HG02943 (cell line): ENCODE measurements at regions not wholly inside any gene's neighbourhood (a gene's known extent, or its start where the extent isn't known, plus 50 kb on each side); places are given as distances from the start of the nearest gene placed in this dataset.
"Not testable (repeated sequence)": the region's sequence is repeated elsewhere in the genome, so short reads cannot be mapped to it uniquely, and the experiment has no call there.

Experiments
- ATAC-seq: cut with Tn5 transposase; IDR thresholded peaks from one replicate; pipeline ENCODE4 v1.9.1; 2021; ENCODE audit warnings: mild to moderate bottlenecking, low read depth, moderate library complexity; ENCODE audit not compliant: unreplicated experiment

DNA sequence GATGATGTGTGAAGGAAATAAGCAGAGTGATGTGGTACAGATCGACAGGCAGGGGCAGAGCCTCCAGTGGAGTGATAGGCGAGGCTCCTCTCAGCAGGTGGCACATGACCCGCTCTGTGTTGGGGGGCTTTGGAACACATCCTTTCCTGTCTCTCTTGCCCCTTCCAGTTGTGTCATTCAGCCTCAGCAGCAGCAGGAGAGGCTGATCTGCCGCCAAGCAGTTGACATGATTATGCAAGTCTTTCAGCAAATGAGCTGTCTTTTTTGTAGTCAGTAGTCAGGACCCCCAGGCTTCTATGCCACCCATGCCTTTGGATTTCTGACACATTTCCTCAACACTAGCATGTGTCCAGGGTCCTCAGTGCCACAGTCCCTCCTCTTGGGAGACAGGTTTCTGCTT, 307.1 kb upstream of the C1orf174 start:
- no peak for ATAC-seq

DNA sequence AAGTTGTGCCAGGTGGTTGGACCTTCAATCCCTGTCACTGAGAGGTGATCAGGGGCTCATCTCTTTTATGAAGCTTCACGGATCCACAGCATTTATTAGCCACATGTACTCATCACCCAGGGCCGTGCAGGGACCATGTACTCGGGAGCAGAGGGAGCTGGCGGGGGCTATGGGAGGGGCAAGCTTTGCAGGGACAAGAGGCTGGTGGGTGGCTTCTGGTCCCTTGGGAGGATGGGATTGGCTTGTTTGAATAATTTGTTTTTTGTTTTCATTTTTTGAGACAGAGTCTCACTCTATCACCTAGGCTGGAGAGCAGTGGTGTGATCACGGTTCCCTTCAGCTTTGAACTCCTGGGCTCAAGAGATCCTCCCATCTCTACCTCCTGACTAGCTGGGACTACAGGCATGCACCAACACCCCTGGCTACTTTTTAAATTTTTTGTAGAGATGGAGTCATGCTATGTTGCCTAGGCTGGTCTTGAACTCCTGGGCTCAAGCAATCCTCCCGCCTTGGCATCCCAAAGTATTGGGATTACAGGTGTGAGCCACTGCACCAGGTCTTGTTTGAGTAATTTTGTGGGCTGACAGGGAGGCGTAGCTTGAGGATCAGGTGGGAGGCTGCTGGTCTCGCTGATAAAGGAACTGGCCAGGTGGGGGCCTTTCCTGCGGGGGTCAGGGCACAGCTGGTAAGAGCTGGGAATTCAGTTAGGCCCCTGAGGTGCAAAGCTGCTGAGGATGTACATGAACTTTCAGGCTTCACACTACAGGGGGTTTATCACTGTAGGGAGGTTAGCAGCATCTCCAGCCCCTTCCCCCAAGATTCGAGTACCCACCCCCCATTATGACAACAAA, 308.0 kb upstream of the C1orf174 start:
- ATAC-seq: no peak

DNA sequence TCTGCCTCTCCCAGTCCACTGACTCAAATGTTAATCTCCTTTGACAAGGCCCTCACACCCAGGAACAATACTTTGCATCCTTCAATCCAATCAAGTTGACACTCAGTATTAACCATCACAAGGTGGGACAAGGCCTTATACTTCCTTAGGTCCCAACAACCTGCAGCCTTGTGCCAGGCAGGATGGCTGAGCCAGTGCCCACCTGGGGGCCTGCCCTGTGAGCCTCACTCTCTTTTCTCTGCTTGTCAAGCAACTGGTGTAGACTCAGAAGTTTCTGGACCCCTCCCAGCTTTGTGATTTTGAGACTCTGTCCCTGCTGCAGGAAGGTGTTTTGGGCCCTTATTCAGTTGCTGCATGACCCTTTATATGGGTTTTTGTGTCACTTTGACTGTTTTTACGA, 310.0 kb upstream of the C1orf174 start:
- no peak for ATAC-seq

DNA sequence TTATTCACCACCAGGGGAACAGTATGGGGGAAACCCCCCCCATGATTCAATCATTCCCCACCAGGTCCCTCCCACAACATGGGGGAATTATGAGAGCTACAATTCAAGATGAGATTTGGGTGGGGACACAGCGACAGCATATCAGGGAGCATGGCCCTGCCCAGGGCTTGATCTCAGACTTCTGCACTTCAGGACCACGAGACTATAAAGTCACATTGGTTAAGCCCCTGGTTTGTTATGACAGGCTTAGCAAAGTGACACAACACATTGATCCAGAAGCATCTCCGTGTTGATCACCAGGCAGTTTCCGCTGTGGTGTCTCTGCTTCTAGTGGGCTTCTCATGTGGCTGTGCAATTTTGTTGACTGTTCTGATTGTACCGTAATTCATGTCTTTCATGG, 312.7 kb upstream of the C1orf174 start:
- no peak for ATAC-seq

DNA sequence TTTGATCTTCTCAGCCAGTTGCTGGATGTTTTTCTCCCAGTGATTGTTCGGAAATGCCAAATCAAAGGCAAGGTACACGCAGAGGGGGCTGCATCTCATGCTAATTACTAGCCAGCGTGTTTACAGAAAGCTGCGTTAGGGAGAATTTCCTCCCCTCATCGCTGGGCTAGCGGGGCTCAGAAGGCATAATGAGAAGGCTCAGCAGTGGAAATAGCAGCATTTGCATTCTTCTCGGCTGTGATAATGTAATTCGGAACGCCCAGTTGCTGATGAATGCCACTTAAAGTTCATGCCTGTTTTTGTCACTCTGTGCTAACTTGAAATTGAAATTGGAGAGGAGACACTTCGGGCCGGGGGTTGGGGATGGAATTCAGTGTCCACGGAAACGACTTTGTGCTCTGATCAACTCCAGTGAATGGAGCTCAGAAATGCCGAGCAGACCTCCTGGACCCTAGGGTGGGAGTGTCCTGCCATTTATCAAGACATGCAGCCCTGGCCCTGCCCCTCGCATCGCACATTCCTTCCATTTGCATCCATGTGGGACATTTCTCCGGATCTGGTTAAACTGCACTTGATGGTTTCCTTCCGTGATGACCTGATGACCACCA, 313.4 kb upstream of the C1orf174 start:
- no peak for ATAC-seq

DNA sequence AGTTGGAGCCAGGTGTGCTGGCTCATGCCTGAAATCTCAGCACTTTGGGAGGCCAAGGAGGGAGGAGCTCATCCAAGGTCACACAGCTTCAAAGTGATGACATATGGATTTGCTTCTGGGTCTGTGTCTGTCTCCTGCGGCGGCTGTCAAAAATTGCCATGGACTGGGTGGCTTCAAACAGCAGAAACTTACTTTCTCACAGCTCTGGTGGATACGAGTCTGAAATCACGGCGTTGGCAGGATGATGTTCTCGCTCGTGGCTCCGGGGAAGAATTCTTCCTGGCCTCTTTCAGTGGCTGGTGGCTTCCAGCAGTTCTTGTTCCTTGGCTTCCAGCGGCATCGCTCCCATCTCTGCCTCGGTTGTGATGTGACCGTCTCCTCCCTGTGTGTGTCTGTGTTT, 314.8 kb upstream of the C1orf174 start:
- ATAC-seq: no peak

DNA sequence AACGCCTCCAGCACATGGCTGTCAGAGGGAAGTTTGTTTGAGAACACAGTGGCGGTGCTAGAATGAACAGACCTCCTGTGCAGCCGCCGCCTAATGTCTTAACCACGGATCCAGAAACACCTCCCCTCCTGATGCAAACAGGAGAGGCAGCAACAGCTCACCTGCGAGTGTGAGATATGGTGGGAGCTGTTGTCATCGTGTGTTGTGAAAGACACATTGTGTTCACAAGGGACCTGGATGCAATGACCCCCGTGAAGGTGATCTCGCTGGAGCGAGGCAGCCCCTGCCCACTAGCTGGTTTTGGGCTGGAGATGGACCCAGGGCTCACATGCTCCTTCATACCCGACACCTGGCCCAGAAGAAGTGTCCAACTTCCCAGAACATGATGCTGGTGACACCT, 315.3 kb upstream of the C1orf174 start:
- no peak for ATAC-seq

DNA sequence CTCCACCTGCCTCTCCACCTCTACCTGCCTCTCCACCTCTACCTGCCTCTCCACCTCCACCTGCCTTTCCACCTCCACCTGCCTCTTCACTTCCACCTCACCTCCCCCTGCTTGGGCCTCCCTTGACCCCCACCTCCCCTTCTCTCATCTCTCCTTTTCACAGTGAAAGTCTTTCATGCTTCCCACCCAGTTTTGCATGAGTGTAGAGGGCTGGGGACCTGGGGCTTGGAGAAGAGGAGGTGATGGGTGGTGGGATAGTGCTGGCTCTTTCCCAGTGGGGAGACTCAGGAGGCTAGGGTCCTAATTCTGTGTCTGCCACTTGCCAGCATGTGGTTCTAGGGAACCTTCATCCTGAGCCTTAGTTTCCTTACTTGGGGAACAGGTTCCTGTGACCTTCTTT, 316.2 kb upstream of the C1orf174 start:
- ATAC-seq: no peak

DNA sequence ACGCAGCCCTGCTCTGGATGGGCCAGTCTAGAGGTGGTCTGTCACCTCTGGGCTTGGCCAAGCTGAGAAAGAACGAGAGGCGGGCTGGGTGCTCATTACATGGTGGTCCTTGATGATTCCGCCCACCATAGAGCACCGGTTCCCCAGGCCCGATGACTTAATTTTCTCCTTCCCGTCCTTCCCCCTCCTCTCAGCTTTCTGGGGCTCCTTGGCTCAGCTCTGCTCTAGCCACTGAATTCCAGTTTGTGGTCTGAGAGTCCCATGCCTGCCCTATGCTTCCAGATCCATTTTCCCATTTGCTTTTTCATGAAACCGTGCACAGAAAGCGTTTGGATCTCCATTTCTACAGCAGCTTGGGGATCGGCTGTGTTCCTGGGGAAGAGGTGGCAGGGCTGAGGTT, 318.5 kb upstream of the C1orf174 start:
- no peak for ATAC-seq

DNA sequence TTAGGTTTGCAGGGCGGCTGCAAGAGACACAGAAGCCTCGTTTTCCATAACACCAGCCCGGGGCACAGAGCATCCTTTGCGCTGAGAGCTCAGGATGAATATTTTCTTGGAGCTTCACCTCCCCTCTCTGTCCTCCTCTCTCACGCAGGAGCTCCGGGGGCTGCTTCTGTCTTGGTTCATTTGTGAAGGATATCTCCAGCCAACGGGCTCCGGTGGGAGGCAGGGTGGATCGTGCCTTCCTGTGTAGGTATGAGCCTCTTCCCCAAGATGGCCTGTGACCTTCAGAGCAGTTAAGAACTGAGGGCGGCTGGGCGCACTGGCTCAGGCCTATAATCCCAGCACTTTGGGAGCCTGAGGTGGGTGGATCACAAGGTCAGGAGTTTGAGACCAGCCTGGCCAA, 319.0 kb upstream of the C1orf174 start:
- no peak for ATAC-seq

DNA sequence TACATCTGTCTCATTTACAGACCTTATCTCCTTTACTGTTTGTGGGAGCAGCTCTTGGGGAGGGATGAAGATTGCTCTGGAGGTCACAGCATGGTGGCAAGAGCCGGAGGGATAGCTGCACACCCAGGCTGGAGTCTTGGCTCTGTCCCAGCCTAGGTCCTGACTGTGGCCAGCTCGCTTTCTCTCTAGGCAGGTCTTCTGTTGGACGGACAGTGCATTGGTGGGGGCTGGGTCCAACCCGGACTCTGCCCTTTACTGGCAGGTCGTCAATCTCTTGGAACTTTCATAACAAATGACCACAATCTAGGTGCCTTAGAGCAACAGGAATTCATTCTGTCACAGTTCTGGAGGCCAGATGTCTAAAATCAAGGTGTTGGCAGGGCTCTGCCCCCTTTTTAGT, 319.8 kb upstream of the C1orf174 start:
- no peak for ATAC-seq

DNA sequence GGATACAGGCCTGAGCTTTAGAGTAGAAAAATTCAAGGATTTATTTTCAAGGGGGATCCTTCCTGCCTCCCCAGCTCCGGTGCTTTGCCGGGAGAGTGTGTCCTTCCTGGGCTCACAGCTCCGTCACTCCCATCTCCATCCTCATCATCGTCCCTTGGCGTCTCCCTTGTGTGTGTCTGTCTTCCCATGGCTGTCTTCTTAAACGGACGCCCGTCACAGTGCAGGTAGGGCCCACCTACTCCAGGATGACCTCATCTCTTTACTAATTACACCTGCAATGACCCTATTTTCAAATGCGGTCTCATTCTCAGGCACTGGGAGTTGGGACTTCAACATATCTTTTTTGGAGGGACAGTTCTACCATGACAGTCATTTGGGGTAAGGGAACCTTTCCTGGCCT, 320.3 kb upstream of the C1orf174 start:
- no peak for ATAC-seq

DNA sequence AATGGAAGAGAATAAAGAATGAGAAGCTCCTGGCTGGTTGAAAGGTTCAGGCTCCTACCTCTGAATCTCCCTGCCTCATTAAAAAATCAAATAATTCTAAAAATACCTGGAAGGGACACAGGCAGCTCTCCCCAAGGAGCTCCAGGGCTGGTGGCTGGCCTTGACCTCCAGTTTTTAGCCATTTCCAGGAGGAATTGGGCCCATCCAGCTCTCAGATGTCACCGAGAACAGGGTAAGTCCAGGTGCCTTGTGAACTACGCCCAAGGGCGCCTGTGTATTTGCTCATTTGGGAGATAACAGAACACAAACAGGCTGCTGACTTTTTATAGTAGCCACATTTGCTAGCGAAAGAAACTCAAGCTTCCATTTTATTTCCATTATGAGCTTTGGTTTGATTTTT, 321.0 kb upstream of the C1orf174 start:
- no peak for ATAC-seq

DNA sequence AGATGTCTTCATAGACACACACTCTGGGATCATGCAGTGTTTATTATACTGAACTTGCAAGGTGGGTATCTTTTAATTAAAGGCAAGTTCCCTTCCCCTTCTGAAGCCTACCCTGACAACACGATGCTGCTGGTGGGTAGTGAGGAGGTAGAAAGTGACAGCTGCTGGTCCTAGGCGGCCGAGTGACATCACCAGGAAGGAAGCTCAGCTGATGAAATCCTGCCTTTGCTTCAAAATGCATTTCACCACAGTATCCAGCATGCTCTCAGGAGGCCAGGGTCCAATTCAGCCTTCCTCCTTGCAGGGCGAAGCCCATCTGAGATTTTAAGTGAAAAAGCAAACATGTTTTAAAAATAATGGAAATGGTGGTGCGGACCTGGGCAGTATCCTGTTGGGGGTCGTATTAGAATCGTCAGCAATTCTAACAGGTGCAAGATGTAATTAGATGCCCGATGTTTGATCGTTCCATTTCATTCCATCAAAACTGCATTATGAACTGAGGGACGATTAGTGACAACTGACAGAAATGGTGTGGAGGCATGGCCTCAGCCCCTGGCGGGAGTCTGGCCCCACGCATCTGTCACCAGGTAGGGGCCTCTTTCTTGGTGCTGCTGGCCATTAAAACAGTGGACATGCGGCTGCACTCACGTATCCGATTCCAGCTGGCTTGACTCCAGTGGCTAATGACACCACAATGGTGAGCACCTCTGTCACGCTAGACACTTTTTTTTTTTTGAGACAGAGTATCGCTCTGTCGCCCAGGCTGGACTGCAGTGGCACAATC, 324.8 kb upstream of the C1orf174 start:
- ATAC-seq: no peak

DNA sequence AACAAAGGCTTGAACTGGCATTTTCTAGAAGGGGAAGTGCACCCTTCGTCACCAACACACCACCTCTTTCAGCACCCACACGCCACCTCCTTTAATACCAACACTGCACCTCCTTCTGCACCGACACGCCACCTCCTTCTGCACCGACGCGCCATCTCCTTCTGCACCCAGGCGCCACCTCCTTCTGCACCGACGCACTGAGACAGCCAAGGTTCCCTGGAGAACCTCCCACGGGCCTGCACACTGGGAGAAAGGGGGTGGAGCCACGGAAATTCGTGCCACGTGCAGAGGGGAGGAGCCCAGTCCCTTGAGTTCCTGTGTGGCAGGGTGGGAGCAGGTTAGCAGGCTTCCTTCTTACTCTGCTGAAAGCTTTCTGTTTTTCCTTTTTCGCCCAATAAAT, 327.9 kb upstream of the C1orf174 start:
- no peak for ATAC-seq

DNA sequence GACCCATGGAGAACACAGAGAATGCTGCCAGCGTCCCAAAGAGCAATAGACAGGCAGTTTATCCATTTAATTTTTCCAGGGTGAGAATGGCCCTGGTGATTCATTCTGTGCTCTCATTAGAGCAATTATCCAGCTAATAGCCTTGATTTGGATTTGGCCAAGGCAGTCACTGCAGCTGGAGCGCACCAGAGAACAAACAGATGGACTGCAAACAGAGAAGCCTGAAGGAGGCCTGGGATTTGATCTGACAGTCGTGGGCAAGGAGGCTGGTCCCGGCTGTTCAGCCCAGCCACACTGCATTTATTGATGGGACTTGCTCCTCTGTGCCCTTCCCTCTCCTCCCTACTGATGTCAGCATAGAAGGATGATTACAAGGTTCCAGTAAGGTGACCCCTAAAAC, 353.9 kb upstream of the C1orf174 start:
- no peak for ATAC-seq

DNA sequence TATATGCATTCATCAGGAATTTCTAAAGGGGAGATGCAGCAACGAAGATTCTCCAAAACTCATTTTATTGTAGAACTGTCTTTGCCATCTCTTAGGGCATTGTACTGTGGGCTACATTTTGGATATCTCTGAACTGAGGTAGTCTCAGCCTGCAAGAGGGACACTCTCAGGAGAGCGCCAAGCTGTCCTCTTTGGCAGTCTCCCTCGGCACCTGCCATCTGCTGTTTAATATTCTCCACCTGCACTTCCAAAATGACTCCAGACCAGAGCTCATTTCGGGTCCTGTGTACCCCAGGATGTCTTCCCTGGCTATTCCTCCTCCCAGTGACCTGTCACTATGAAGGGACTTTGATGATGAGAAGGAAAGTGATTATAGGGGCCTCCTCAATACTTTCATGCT, 356.3 kb upstream of the C1orf174 start:
- ATAC-seq: no peak

DNA sequence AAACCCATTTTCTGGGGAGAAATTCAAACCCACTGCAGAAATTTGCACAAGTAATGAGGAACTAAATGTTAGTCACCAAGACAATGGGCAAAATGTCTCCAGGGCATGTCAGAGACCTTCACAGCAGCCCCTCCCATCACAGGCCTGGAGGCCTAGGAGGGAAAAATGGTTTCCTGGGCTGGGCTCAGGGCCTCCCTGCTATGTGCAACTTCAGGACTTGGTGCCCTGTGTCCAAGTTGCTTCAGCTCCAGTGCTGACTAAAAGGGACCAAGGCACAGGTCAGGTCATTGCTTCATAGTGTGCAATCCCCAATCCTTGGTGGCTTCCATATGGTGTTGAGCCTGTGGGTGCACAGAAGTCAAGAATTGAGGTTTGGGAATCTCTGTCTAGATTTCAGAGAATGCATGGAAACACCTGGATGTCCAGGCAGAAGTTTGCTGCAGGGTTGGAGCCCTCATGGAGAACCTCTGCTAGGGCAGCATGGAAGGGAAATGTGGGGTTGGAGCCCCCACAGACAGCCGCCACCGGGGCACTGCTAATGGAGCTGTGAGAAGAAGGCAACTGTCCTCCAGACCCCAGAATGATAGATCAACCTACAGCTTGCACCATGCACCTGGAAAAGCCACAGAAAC, 358.2 kb upstream of the C1orf174 start:
- not testable (repeated sequence) for ATAC-seq

DNA sequence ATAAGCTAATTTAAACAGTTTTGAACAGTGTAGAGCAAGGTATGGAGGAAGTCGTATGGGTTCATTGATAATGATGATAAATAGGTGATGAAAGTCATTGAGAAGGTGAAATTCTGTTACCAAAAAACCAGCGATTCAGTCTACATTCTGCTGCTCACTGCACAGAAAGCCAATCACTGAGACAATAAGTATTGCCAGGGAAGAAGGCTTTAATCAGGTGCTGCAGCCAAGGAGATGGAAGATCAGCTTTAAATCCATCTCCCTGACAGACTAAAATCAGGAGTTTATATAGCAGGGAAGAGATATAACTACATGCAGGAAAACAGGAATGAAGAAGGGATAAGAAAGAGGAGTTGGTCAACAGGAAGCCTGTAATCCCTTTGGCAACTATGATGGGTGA, 361.3 kb upstream of the C1orf174 start:
- ATAC-seq: no peak

DNA sequence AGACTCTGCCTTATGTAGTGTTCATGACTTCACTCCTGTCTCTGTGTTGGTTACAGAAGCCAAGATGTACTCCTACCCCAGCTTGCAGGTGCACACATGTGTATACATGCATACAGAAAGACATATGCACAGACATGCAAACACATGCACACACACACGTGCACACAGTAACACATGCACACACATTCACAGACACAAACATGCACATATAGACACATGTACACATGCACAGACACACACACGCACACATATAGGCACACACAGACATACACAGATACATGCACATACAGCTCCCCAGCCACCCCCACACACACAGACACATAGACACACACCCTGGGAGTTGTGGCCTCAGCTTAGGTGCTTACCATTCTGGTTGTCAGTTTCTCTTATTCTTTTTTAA, 362.6 kb upstream of the C1orf174 start:
- ATAC-seq: no peak

DNA sequence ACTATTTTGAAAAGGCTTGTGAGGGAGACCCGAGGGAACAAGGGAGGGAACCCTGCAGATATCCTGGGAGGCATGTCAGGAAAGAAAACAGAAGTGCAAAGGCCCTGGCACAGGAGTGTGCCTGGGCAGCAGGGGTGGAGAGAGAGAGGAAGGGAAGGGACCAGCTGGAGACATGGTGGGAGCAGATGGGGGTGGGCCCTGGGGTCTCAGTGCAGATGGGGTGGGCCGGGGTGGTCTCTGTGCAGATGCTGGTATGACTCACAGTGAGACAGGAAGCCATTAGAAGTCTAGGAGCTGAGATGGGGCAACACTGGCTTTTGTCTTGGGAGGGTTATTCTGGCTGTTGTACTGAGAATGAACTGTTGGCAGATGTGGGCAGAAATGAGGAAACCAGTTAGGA, 363.6 kb upstream of the C1orf174 start:
- ATAC-seq: no peak
